Right lobe of liver (tissue), 6 donors: ENCODE measurements at regions not wholly inside any gene's neighbourhood (a gene's known extent, or its start where the extent isn't known, plus 50 kb on each side); places are given as distances from the start of the nearest gene placed in this dataset.

Source experiments
- ATAC-seq, 4 donors: fragments of 200-7000 bp; cut with Tn5 transposase; one replicate each; pipeline ENCODE4 v1.9.1; 2020; ENCODE audit warnings: mild to moderate bottlenecking in 4 of 4, moderate library complexity in 4 of 4
- DNase-seq, 3 donors: peaks; one replicate each; pipeline ENCODE4 v3.0.0-alpha.2; 2020
- H3K27ac ChIP-seq, 3 donors: fragments of 200-600 bp; one replicate each; pipeline ENCODE4 v1.8.0; 2022
- H3K27me3 ChIP-seq, 2 donors: fragments of 200-600 bp; one replicate each; pipeline ENCODE4 v1.8.0; 2022
- H3K36me3 ChIP-seq, 4 donors: fragments of 200-600 bp; sonication (generic) in 1 of 4; one replicate each; pipeline versions ENCODE4 v1.5.1 to v1.8.0; 2017 to 2022; ENCODE audit warnings: control low read depth in 1 of 4
- H3K4me1 ChIP-seq, 4 donors: fragments of 200-600 bp; sonication (generic) in 1 of 4; one replicate each; pipeline versions ENCODE4 v1.5.1 to v1.8.0; 2017 to 2022; ENCODE audit warnings: control low read depth in 1 of 4
- H3K4me3 ChIP-seq, 3 donors: fragments of 200-600 bp; one replicate each; pipeline ENCODE4 v1.8.0; 2022
- H3K9me3 ChIP-seq, 4 donors: fragments of 200-600 bp; sonication (generic) in 1 of 4; one replicate each; pipeline versions ENCODE4 v1.5.1 to v1.8.0; 2017 to 2022; ENCODE audit warnings: control low read depth in 1 of 4
- POLR2A ChIP-seq: fragments of 450-650 bp; IDR thresholded peaks from one replicate; pipeline ENCODE4 v1.6.1; 2017; ENCODE audit warnings: antibody characterized with exemption, mild to moderate bottlenecking
- WGBS: methylation state at CpG from one replicate; pipeline ENCODE4 v1.1.6; 2018; ENCODE audit warnings: low coverage, low lambda C conversion rate; ENCODE audit not compliant: insufficient coverage; ENCODE audit errors: missing lambda C conversion rate; 5-methylcytosine and 5-hydroxymethylcytosine counted together
- intact Hi-C, 2 donors: fragments of 100-400 bp; cut with DNase I; formaldehyde crosslinking; loops; one replicate each; pipeline versions ENCODE4 v1.11.2 to v1.14.1; 2022
- TF ChIP-seq, protein P1 (sequence below), 4 donors: fragments of 200-600 bp in 3 of 4; fragments of 450-650 bp in 1 of 4; IDR thresholded peaks; one replicate each; pipeline versions ENCODE4 v1.5.1 to v1.8.0; 2016 to 2022; ENCODE audit warnings: antibody characterized with exemption in 4 of 4, mild to moderate bottlenecking in 2 of 4
- donor health status: DM: no; HTN: yes; CAD: no.
- donor health status: DM: no; HTN: no; CAD: no.
- donor health status: DM: no; HTN: no; CAD: no.
- donor health status: DM: no; HTN: yes; CAD: no.
- donor health status: DM: no; HTN: yes; CAD: no.

GRCh38 chr3:22729981-22730380 lies 473.1 kb upstream of the UBE2E2 start:
- no peak for ATAC-seq
- Histone ChIP-seq H3K27ac (no peak overlapping the region), H3K4me3 (no peak overlapping the region), H3K36me3 (no peaks in the 10 kb centered on the region), H3K9me3 (no peaks in the 10 kb centered on the region), H3K27me3 (no peaks in the 10 kb centered on the region), H3K4me1 (no peaks in the 10 kb centered on the region)
- DNase-seq, result no peak
- no peak for TF ChIP-seq POLR2A
- TF ChIP-seq, protein P1, sequence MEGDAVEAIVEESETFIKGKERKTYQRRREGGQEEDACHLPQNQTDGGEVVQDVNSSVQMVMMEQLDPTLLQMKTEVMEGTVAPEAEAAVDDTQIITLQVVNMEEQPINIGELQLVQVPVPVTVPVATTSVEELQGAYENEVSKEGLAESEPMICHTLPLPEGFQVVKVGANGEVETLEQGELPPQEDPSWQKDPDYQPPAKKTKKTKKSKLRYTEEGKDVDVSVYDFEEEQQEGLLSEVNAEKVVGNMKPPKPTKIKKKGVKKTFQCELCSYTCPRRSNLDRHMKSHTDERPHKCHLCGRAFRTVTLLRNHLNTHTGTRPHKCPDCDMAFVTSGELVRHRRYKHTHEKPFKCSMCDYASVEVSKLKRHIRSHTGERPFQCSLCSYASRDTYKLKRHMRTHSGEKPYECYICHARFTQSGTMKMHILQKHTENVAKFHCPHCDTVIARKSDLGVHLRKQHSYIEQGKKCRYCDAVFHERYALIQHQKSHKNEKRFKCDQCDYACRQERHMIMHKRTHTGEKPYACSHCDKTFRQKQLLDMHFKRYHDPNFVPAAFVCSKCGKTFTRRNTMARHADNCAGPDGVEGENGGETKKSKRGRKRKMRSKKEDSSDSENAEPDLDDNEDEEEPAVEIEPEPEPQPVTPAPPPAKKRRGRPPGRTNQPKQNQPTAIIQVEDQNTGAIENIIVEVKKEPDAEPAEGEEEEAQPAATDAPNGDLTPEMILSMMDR (IDR thresholded peaks at IDR 0.05), result peak in 3 of 4 donors; percentile 5 to 11 (median 6)
- intact Hi-C loops, result no loop called here
- 7% methylated on average over 1 of the region's 1 CpG for WGBS

DNA sequence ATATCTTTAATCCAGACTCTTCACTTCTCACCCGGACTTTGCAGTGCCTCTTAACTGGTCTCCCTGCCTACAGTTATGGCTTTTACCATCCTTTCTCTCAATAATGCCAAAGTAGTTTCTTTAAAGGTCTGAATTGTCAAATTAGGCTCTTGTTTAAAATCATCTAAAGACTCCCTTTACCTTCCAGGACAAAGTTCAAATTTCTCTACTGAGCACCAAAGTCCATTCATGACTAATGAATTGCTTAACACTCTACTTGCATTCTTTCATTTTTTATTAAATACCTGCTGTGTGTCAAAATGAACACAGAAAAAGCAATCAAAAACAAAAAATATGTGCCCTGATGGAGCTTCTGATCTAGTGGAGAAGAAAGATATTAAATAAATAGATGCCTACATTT lies 472.4 kb upstream of the UBE2E2 start:
- intact Hi-C loops, result no loop called here
- no peaks in the 10 kb centered on the region for H3K4me1 ChIP-seq
- H3K36me3 ChIP-seq, result no peaks in the 10 kb centered on the region
- H3K9me3 ChIP-seq, result no peaks in the 10 kb centered on the region
- no peak overlapping the region for H3K4me3 ChIP-seq
- 32% methylated on average over 1 of the region's 1 CpG for WGBS
- no peaks in the 10 kb centered on the region for H3K27me3 ChIP-seq
- no peak for DNase-seq
- no peak overlapping the region for H3K27ac ChIP-seq
- TF ChIP-seq, protein P1 (IDR thresholded peaks at IDR 0.05), result no peak
- TF ChIP-seq POLR2A, result no peak
- peak in 1 of 4 donors; percentile 69 for ATAC-seq

GRCh38 chr3:22731901-22732300 lies 471.2 kb upstream of the UBE2E2 start:
- no peak overlapping the region for H3K27ac ChIP-seq
- H3K4me1 ChIP-seq, result no peaks in the 10 kb centered on the region
- intact Hi-C loops, result no loop called here
- no peaks in the 10 kb centered on the region for H3K27me3 ChIP-seq
- TF ChIP-seq, protein P1 (IDR thresholded peaks at IDR 0.05), result no peak
- TF ChIP-seq POLR2A, result no peak
- H3K36me3 ChIP-seq, result no peaks in the 10 kb centered on the region
- no peak overlapping the region for H3K4me3 ChIP-seq
- no peaks in the 10 kb centered on the region for H3K9me3 ChIP-seq
- ATAC-seq, result no peak
- DNase-seq, result no peak
- 45% methylated on average over 1 of the region's 1 CpG for WGBS

- WGBS, result 17% methylated on average over 1 of the region's 1 CpG
- H3K36me3 ChIP-seq, result no peaks in the 10 kb centered on the region
- no peaks in the 10 kb centered on the region for H3K27me3 ChIP-seq
- no peak overlapping the region for H3K4me3 ChIP-seq
- ATAC-seq (no peak), DNase-seq (no peak)
- H3K27ac ChIP-seq, result no peak overlapping the region
- intact Hi-C loops, result no loop called here
- H3K4me1 ChIP-seq, result no peaks in the 10 kb centered on the region
- H3K9me3 ChIP-seq, result no peaks in the 10 kb centered on the region
- TF ChIP-seq POLR2A, result no peak
- TF ChIP-seq, protein P1 (IDR thresholded peaks at IDR 0.05), result no peak
Observed at GRCh38 chr3:22732641-22733040, 470.5 kb upstream of the UBE2E2 start.

GRCh38 chr3:22734207-22734606 lies 468.9 kb upstream of the UBE2E2 start:
- ATAC-seq, result no peak
- intact Hi-C loops, result no loop called here

More at GRCh38 chr3:22734207-22734606, 468.9 kb upstream of the UBE2E2 start:
- no peak for DNase-seq
- TF ChIP-seq, protein P1 (IDR thresholded peaks at IDR 0.05), result no peak
- no peak for TF ChIP-seq POLR2A
- Histone ChIP-seq H3K9me3 (no peaks in the 10 kb centered on the region), H3K36me3 (no peaks in the 10 kb centered on the region), H3K27me3 (no peaks in the 10 kb centered on the region), H3K4me1 (no peaks in the 10 kb centered on the region), H3K4me3 (no peak overlapping the region), H3K27ac (no peak overlapping the region)
- 14% methylated on average over 1 of the region's 1 CpG for WGBS
